GM12891 (cell line): ENCODE measurements at regions not wholly inside any gene's neighbourhood (a gene's known extent, or its start where the extent isn't known, plus 50 kb on each side); places are given as distances from the start of the nearest gene placed in this dataset.

Source experiments
- DNase-seq: peaks from one replicate; pipeline ENCODE4 v3.0.0; 2011; ENCODE audit warnings: low spot score; ENCODE audit not compliant: insufficient read length
- FAIRE-seq: peaks from 2 replicates; lab custom pipeline; 2011; peaks lifted over from hg19 to GRCh38; lab: Jason Lieb, UNC
- PAX5 ChIP-seq: IDR thresholded peaks from 2 replicates; pipeline ENCODE4 v1.6.1; 2011; ENCODE audit warnings: low read length, moderate library complexity, mild to moderate bottlenecking; ENCODE audit not compliant: insufficient read depth, severe bottlenecking
- POLR2A ChIP-seq: IDR thresholded peaks from 2 replicates; pipeline ENCODE4 v1.6.1; 2011; ENCODE audit warnings: low read depth, low read length, control low read depth
- POLR2AphosphoS5 ChIP-seq: IDR thresholded peaks from 2 replicates; pipeline ENCODE4 v1.6.1; 2011; ENCODE audit warnings: low read depth, low read length, control low read depth
- POU2F2 ChIP-seq: IDR thresholded peaks from 2 replicates; pipeline ENCODE4 v1.6.1; 2011; ENCODE audit warnings: low read depth, mild to moderate bottlenecking, control low read depth, low read length, moderate library complexity
- SPI1 ChIP-seq: IDR thresholded peaks from 2 replicates; pipeline ENCODE4 v1.6.1; 2011; ENCODE audit warnings: low read depth, low read length, control low read depth
- TAF1 ChIP-seq: IDR thresholded peaks from 2 replicates; pipeline ENCODE4 v1.6.1; 2011; ENCODE audit warnings: low read depth, low read length, control low read depth

GRCh38 chr11:82092904-82093303 is 640.8 kb downstream of the FAM181B start:
- FAIRE-seq: no peak
- TF ChIP-seq POU2F2 (no peak), TAF1 (no peak), PAX5 (no peak), POLR2AphosphoS5 (no peak), POLR2A (no peak), SPI1 (no peak)

GRCh38 chr11:82089426-82089825 is 644.2 kb downstream of the FAM181B start:
- TF ChIP-seq TAF1 (no peak), POLR2A (no peak)
- no peak for FAIRE-seq
- no peak for DNase-seq

More at GRCh38 chr11:82092904-82093303, 640.8 kb downstream of the FAM181B start:
- no peak for DNase-seq

GRCh38 chr11:82085493-82085892 is 648.2 kb downstream of the FAM181B start:
- DNase-seq: no peak
- FAIRE-seq: no peak
- no peak for TF ChIP-seq PAX5
- TF ChIP-seq SPI1: no peak
- TF ChIP-seq TAF1: no peak

GRCh38 chr11:82082976-82083375 is 650.7 kb downstream of the FAM181B start:
- no peak for TF ChIP-seq POU2F2
- no peak for TF ChIP-seq SPI1
- no peak for TF ChIP-seq POLR2A
- no peak for TF ChIP-seq PAX5
- DNase-seq: no peak
- no peak for FAIRE-seq

GRCh38 chr11:82080160-82080559 is 653.5 kb downstream of the FAM181B start:
- FAIRE-seq: no peak
- DNase-seq: no peak

GRCh38 chr11:82076126-82076525 is 657.5 kb downstream of the FAM181B start:
- TF ChIP-seq SPI1: no peak
- TF ChIP-seq POU2F2: no peak
- no peak for TF ChIP-seq POLR2AphosphoS5
- no peak for TF ChIP-seq TAF1
- TF ChIP-seq POLR2A: no peak
- TF ChIP-seq PAX5: no peak
- FAIRE-seq (no peak), DNase-seq (no peak)

More at GRCh38 chr11:82080160-82080559, 653.5 kb downstream of the FAM181B start:
- no peak for TF ChIP-seq POLR2A
- TF ChIP-seq SPI1: no peak
- no peak for TF ChIP-seq TAF1
- no peak for TF ChIP-seq POU2F2
- no peak for TF ChIP-seq PAX5
- no peak for TF ChIP-seq POLR2AphosphoS5

GRCh38 chr11:82059505-82059904 is 674.2 kb downstream of the FAM181B start:
- DNase-seq: no peak
- no peak for FAIRE-seq
- no peak for TF ChIP-seq POLR2A
- TF ChIP-seq POLR2AphosphoS5: no peak
- no peak for TF ChIP-seq POU2F2
- no peak for TF ChIP-seq TAF1
- no peak for TF ChIP-seq SPI1
- no peak for TF ChIP-seq PAX5

- TF ChIP-seq POU2F2 (no peak), POLR2A (no peak), TAF1 (no peak), PAX5 (no peak), POLR2AphosphoS5 (no peak)
- FAIRE-seq (no peak), DNase-seq (no peak)
These were observed 677.2 kb downstream of the FAM181B start for GRCh38 chr11:82056450-82056849.

GRCh38 chr11:82049199-82049598 is 684.5 kb downstream of the FAM181B start:
- FAIRE-seq: no peak
- TF ChIP-seq TAF1: no peak
- TF ChIP-seq POLR2AphosphoS5: no peak
- TF ChIP-seq POU2F2: no peak
- no peak for TF ChIP-seq SPI1
- no peak for TF ChIP-seq PAX5
- TF ChIP-seq POLR2A: no peak
- DNase-seq: no peak

GRCh38 chr11:82047200-82047599 is 686.5 kb downstream of the FAM181B start:
- TF ChIP-seq POLR2A: no peak
- TF ChIP-seq SPI1: no peak
- no peak for TF ChIP-seq POU2F2
- TF ChIP-seq PAX5: no peak
- TF ChIP-seq TAF1: no peak
- TF ChIP-seq POLR2AphosphoS5: no peak
- DNase-seq: no peak
- FAIRE-seq: no peak

GRCh38 chr11:82046778-82047177 is 686.9 kb downstream of the FAM181B start:
- FAIRE-seq (no peak), DNase-seq (no peak)

More at GRCh38 chr11:82046778-82047177, 686.9 kb downstream of the FAM181B start:
- no peak for TF ChIP-seq SPI1
- no peak for TF ChIP-seq POLR2AphosphoS5
- no peak for TF ChIP-seq PAX5
- no peak for TF ChIP-seq POLR2A
- no peak for TF ChIP-seq POU2F2
- TF ChIP-seq TAF1: no peak
